IPS DF 4.7 (cell line): ENCODE measurements at regions not wholly inside any gene's neighbourhood (a gene's known extent, or its start where the extent isn't known, plus 50 kb on each side); places are given as distances from the start of the nearest gene placed in this dataset.
"Not testable (repeated sequence)": the region's sequence is repeated elsewhere in the genome, so short reads cannot be mapped to it uniquely, and the experiment has no call there.

Experiments
- DNase-seq: peaks from one replicate; pipeline ENCODE4 v3.0.0-alpha.2; 2013; ENCODE audit warnings: low spot score; ENCODE audit errors: extremely low read depth

GRCh38 chr13:105735281-105735680 lies 800.2 kb downstream of the EFNB2 start:
- DNase-seq = no peak

GRCh38 chr13:105732806-105733529 lies 802.5 kb downstream of the EFNB2 start:
- DNase-seq = no peak

DNA sequence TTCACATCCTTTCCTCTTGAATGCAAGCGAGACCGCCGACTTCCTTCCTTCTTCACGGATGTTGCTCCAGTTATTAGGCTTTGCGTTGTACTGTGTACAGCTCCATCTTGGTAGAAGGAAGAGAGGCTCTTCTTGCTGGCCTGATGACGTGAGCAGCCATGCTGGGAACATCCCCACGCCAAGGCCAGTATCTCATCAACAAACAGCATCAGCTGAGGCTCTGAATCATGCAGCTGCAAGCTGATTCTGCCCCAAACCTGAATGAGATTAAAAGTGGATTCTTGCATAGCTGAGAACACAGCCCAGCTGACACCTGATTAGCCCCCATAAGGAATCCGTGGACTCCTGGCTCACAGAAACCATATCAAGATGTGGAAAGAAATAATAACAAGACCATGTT lies 809.6 kb downstream of the EFNB2 start:
- no peak for DNase-seq

- no peak for DNase-seq
Observed at GRCh38 chr13:105721016-105721415, 814.4 kb downstream of the EFNB2 start.

GRCh38 chr13:105719859-105720258 lies 815.6 kb downstream of the EFNB2 start:
- DNase-seq = no peak

DNA sequence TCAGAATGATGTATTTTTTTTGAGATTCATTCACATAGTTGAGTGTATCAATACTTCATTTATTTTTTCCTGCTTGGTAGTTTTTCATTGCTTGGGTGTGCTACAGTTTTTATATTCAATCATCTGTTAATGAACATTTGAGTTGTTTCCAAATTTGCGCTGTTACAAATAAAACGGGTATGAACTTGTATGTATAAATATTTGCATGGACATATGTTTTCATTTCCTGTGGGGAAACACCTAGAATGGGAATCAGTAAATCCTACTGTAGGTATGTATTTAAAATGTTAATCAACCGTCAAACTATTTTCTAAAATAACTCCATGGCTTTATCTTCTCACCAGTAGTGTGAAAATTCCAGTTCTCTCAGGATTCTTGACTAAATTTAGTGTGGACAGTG lies 826.3 kb downstream of the EFNB2 start:
- DNase-seq = no peak

DNA sequence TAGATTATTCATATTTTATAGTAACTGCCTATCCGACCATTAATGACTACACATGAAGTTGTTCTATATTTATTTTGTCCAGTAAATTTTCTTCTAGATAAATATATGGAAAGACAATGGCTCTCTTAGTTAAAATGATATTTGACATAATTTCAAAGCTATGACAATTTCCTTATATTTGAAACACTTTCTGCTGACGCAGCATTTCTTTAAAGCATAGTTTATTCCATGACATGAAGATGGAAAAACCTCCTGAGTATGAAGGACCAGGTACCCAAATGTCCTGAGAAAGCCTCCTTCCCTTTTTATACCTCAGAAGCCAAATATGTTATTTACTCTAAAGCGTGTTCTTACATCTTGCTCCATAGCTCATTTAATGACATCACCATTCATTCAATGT lies 831.6 kb downstream of the EFNB2 start:
- no peak for DNase-seq

DNA sequence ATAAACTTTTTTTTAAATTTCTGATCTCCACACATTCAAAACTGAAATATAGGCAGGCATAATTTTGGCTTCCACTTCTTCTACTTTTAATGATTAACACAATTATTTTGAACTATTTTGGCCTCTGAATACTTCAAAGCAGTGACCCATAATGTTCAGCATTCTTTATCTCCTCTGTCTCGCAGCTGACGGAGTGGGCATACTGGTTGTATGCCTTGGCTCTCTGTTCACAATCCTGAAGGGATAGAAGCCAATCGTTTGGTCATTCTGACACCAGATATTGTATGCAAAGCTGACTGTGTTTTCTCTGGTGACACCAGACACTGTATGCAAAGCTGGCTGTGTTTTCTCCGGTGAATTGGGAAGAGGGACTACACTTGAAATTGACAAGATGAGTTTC lies 833.0 kb downstream of the EFNB2 start:
- no peak for DNase-seq

- no peak for DNase-seq
Observed at GRCh38 chr13:105692769-105693168, 842.7 kb downstream of the EFNB2 start.

DNA sequence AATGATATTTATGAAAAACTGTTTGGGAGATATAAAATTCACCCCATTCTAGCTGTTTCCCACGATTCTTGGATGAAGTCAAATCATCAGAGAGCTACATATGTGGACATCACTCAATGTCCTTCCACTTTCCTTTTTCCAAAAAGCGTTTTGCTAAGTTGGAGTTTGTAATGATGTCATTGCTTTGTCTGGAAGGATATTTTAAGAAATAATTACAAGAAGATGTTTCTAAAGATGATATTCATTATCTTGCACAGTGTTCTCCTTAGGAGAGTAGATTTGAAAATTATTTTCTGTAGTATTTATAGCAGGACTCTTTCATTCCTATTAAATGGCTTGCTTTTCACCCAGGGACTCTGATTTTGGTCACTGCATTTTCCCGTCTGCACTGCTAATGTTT lies 851.2 kb downstream of the EFNB2 start:
- DNase-seq = no peak

- DNase-seq = no peak
Observed at GRCh38 chr13:105679838-105680237, 855.6 kb downstream of the EFNB2 start.

DNA sequence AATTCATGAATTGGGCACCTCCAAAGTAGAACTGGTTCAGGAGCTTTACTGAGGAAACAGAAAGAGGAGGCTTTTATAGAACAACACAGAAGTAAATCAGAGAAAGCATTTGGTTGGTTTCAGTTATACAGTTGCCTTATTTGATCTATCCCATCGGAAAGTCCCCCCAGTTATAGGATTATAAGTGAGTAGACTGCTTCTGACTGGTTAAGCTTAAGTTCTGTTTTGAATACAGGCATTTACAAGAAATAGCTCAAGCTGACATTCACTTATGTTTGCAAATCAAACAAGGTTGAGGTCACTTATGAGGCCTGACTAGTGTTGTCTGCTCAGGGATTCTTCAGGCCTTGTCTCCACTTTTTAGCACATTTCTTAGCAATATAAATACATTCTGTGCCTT lies 857.4 kb downstream of the EFNB2 start:
- no peak for DNase-seq

DNA sequence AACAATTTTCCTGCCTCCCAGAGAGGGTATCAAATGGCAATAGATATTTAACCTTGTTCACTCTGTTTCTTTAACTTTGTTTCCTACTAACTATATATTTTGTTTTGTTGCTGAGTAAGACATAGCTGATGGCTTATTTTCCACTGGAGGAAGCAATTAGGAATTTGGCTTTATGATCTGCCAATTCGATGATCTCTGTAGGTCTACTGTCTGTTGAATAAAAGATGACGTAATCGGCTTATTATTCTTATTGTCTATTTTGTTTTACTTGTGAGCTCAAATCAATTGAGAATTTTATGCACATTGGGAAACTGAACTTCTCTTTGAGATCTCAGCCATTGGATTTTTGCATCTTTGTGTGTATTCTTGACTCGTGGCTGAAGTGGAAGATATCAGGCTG lies 862.6 kb downstream of the EFNB2 start:
- DNase-seq = no peak

DNA sequence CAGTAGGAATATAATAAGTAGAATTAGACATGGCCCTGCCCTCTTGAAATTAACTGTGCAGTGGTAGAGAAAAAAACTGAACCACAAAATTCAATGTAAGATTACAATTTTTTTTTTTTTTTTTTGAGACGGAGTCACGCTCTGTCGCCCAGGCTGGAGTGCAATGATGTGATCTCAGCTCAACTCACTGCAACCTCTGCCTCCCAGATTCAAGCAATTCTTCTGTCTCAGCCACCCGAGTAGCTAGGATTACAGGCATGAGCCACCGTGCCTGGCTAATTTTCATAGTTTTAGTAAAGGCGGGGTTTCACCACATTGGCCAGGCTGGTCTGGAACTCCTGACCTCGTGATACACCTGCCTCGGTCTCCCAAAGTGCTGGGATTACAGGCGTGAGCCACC lies 864.3 kb downstream of the EFNB2 start:
- not testable (repeated sequence) for DNase-seq

DNA sequence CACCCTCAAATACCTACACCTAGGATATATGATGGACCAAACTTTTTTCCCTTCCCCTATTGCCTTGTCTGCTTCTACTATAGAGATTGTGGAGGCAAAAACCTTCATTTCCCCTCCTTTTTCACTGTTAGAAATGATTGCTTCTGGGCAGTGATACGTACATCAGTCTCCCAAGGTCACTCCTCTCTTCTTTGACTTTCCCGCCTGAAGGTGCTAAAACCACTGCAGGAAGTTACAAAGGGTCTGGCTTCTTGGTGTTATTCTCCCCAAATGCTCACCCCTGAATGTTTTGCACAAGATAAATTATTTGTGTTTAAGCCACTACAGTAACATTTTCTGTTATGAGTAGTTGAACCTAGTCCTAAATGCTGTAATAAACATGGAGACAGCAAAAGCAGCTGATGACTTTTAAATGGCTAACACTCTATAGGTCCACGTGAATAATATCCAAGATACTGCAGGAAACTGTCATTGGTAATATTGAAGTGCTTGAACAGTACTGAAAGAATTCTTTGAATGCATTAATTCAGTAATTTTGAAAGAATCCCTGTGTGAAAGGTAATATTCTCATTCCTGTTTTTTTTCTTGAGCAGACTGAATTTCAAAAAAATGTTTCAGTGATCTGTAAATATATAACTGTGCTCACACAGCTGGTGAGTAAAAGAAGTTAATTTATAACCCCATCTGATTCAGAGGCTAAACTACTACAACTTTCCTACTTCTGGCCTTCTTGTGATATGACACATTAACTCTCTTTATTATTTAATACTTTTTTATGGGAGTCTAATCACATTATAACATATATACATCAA lies 865.1 kb downstream of the EFNB2 start:
- no peak for DNase-seq

DNA sequence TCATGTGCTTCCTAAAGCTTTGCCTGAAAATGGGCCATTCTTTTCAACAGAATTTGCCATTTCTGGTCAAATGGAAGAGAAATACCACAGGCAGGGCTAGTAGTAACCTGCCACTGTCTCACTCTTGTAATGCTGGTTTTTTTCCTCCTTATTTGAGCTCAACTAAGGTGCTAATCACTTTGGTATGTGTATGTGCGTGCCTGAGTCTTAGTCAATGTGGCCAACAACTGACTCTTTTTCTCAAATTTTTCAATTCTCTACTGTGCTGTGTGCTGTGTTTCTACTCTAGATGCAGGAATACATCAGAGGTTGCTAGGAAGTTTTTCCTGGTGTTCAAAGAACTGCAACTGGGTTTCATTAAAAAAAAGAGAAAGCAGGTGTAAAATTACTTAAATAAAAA lies 870.2 kb downstream of the EFNB2 start:
- no peak for DNase-seq

DNA sequence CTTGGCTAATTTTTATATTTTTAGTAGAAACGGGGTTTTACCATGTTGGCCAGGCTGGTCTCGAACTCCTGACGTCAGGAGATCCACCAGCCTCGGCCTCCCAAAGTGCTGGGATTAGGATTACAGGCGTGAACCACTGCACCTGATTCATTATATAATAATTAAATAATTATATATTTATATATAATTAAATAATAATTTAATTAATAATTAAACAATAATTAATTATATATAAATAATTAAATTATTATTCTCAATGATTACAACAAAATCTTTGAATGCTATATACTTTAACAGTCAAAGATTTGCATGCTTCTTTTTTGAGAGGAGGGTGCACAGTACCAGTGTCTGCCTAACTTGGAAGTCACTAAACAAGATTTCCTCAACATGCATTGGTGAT lies 872.3 kb downstream of the EFNB2 start:
- DNase-seq = no peak

GRCh38 chr13:105660561-105660960 lies 874.9 kb downstream of the EFNB2 start:
- DNase-seq = no peak

DNA sequence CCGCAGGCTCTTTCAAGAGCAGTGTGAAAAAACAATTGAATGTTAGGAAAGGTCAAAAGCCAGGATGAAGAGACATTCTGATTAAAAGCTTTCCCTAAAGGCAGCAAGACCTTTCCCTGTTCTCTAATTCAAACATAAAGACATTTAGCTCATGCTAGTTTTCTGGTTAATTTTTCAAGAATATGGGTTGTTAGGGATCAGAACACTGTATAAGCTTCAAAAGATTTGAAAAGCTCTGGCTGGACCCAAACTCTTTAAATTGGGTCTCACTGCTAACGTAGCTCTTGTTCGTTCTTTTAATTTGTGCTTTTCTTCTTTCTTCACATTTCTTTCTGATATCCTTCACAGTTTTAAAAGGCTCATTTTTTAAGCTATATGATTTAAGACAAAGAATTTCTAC lies 877.0 kb downstream of the EFNB2 start:
- no peak for DNase-seq

DNA sequence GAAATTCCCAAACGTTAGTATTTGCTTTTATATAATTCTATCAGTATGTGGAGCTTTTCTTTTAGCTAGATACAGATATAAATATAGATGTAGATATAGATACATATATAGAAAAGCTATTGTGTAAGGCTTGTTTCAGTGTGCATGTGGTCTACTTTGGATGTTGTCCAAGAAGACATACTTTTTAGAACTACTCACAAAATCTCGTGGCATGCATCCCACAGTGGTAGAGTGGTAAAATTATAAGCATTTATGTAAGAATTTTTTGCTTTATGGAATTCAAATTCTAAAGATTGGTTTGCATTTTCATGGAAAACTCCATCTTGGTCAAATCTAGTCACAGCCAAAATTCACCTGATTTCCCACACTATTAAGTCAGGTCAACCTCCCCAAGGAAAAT lies 880.4 kb downstream of the EFNB2 start:
- DNase-seq = no peak

GRCh38 chr13:105643966-105644365 lies 891.5 kb downstream of the EFNB2 start:
- DNase-seq = no peak

GRCh38 chr13:105642511-105642958 lies 892.9 kb downstream of the EFNB2 start:
- no peak for DNase-seq

GRCh38 chr13:105641121-105641520 lies 894.3 kb downstream of the EFNB2 start:
- DNase-seq = no peak
